ENCODE measurements at regions not wholly inside any gene's neighbourhood (a gene's known extent, or its start where the extent isn't known, plus 50 kb on each side); places are given as distances from the start of the nearest gene placed in this dataset.
"Not testable (repeated sequence)": the region's sequence is repeated elsewhere in the genome, so short reads cannot be mapped to it uniquely, and the experiment has no call there.

GRCh38 chr14:83004456-83005006, 1470.9 kb upstream of the SEL1L start:
- ChIA-PET POLR2A (no interaction called here), CTCF (no interaction called here)

- ChIA-PET CTCF (no interaction called here), POLR2A (no interaction called here)
Measured at GRCh38 chr14:83006121-83006670, 1472.5 kb upstream of the SEL1L start.

- POLR2A ChIA-PET, CTCF ChIA-PET: not testable (repeated sequence)
Measured at GRCh38 chr14:83007052-83007451, 1473.4 kb upstream of the SEL1L start.

- CTCF ChIA-PET = no interaction called here
- POLR2A ChIA-PET = no interaction called here
Measured at GRCh38 chr14:83007641-83008225, 1474.1 kb upstream of the SEL1L start.

GRCh38 chr14:83017296-83017695, 1483.6 kb upstream of the SEL1L start:
- POLR2A ChIA-PET = no interaction called here
- CTCF ChIA-PET = no interaction called here

GRCh38 chr14:83019744-83020414, 1486.2 kb upstream of the SEL1L start:
- ChIA-PET POLR2A (no interaction called here), CTCF (no interaction called here)

- POLR2A ChIA-PET = no interaction called here
- CTCF ChIA-PET = no interaction called here
Measured at GRCh38 chr14:83021323-83021722, 1487.7 kb upstream of the SEL1L start.

- ChIA-PET CTCF (no interaction called here), POLR2A (no interaction called here)
Measured at GRCh38 chr14:83023369-83023768, 1489.7 kb upstream of the SEL1L start.

DNA sequence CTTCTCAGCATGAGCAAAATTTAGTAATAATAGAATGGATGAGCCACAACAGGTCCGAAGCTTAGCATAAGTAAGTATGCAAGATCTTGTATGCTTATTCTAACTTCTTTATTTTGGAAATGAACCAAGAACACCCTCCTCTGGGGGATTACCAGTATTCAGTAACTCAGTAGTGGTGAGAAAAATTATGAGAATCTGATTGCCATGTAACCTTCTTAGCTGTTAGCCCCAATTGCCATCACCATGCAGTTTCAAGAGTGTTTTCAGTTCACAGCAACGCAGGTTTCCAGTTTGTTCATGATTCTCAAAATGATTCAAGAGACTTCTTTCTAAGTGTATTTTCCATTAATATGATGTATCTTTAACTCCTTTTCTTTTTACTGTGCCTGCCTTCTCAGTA, 1507.6 kb upstream of the SEL1L start:
- POLR2A ChIA-PET = no interaction called here
- CTCF ChIA-PET = no interaction called here

DNA sequence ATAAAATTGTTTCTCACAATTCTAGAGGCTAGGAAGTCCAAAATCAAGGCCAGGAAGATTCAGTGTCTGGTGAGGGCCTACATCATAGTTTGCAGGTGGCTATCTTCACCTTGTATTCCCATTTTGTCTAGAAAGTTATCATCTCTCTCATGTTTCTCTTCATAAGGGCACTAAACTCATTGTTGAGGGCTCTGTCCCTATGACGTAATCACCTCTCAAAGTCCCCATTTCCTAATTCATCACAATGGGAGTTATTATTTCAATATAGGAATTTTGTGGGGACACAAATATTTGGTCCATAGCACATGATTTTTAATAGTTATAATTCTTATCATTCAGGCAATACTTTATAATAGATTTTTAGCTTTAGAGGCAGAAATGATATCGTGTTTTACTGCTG, 1509.2 kb upstream of the SEL1L start:
- CTCF ChIA-PET = no interaction called here
- POLR2A ChIA-PET = no interaction called here

DNA sequence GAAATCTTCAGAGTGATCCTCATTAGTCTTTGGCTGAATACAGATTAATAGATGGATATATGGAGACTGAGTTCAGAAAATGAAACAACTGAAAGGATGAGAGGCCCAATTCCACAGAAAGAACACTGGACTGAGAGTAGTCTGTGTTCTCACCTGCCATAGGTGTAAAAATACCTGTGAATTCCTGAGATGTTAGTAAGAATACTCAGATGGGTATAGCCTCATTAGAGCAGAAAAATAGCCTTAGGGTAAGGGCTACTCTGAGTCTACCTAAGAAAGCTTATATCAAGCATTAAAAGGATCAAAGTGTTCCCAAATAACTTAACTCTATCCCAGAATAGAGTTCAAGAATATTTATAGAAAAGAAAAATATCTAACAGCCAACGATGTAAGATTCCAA, 1510.3 kb upstream of the SEL1L start:
- CTCF ChIA-PET = no interaction called here

DNA sequence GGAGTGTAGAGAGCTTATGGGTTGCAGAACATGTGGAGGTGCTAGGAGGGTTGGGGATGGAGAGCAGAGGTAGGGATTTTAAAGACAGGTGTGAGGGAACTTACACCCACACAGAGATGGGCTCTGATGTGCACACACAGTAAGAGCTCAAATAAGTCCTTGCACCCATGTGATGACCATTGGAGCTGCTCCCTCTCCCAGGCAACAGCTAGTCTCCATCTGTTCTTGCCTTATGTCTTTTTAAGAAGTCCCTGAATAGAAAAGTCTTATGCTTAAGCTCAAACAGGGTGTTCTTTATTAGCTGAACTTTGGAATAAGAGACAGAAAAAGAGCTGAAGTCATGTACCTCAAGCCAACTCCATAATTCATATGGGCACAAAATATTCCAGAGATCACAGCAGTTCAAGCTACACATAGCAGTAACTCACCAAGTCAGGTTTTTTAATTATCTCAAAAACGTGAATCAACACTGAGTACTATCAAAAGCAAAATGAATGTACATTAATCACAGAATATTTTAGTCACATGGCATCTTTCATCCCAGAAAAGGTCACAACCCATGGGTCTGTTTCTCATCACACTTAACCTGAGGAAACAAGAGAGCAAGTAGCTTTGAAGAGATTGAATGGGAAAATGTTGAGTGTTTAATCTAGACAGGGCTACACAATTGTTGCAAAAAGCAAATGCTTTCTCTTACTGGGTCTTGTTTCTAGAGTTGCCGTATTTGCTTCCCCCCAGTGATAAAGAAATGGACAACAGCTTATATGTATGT, 1513.6 kb upstream of the SEL1L start:
- CTCF ChIA-PET = no interaction called here
- POLR2A ChIA-PET = no interaction called here

More for the DNA sequence above, 1510.3 kb upstream of the SEL1L start:
- POLR2A ChIA-PET = no interaction called here

DNA sequence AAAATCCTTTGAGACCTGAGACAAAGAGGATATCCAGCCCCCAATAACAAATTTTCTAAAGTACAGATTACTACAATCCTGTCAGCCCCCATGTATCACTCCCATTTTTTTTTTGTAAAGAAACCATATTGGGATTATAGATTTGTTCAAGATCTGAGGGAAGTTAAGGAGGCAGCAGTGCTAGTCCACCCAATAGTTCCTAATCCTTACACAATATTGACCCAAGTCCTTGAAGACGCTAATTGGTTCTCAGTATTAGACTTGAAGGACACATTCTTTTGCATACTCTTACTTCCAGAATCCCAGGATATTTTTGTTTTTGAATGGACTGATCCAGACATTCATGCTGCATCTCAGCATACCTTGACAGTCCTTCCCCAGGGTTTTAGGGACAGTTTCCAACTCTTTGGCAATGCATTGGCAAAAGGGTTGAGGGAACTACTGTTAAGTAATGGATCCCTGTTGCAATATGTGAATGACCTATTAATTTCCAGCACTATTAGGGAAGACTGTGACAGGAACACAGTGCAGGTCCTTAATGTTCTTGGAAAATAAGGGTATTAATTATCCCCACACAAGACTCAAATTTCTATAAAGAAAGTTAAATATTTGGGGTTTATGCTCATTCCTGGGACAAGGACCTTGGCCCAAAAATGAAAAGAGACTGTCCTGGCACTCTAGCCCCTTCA, 1519.5 kb upstream of the SEL1L start:
- CTCF ChIA-PET = no interaction called here
- POLR2A ChIA-PET = no interaction called here

DNA sequence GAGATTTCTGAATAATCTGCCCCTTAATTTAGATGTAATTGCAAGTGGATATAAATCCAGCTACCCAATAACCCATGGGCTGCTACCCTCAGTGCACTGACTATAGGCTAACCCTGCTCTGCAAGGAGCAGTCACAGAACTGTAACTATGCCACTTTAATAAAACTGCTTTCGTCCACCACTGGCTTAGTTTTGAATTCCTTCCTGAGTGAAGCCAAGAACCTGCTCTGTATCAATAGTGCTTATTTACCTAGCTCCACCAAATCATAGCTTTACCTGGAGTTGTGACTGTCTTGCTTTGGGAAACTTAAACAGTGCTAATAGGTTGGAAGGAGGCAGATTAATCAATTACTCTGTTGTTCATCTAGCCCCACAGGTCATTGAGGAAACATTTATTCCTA, 1524.4 kb upstream of the SEL1L start:
- ChIA-PET POLR2A (no interaction called here), CTCF (no interaction called here)

DNA sequence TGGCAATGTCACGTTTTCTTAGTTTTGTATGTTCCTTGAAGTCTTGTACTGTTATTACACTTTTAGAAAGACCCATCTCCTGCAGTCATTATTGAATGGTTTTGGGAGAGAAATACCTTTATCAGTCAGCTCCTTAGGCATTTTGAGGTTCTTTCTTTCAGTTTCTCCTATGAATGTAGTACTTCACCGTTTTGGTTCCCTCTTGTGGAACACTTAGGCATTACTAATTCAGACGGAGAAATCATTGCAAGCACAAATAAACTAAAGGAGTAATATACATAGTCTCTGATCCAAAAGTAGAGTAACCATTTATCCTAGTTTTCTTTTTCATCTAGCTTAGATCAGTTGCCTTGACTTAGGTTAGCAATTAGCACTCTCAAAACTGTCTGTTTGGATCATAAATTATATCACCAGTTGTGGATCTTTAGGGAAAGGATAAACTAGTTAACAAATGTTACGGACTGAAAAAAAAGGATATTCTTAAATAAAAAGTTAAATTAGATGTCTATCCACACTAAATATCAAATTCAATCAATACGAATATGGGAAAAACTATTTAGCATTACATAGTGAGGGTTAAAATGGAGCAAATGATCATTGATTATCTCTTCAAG, 1538.3 kb upstream of the SEL1L start:
- ChIA-PET CTCF (no interaction called here), POLR2A (no interaction called here)

DNA sequence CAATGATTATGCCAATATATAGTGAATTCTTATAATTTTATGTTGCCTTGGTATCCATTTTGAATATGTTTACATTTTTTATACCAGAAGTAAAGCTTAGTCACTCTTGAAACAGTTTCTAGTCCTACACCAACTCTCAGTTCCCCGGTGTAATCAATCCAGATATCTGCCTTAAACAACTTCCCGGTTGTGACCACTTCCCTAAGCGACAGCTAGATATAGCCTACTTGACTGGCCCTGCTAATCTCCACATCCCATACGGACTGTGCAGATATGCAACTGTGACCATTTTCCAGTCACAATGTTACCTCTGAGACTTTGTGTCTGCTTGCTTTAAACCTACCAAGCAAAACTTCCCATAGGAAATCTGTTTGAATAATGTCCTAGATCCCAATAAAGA, 1551.5 kb upstream of the SEL1L start:
- ChIA-PET POLR2A (no interaction called here), CTCF (no interaction called here)

DNA sequence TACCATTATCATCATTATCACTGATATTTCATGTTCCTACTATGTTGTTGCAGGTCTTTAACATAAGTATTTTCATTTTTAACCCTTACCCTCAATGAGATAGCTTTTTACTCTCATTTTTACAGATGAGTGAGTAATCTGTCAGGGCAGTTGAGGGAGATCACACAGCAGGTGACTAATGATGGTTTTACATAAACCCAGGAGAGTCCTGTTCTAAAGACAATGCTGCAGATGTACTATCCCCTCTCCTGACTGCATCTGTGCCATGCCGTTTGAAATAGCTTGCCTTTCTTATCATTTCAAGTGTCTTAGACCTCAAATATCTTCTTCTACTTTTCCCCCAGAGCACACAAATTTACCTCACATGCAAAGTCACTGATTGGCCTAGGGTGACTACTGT, 1552.1 kb upstream of the SEL1L start:
- ChIA-PET CTCF (no interaction called here), POLR2A (no interaction called here)

DNA sequence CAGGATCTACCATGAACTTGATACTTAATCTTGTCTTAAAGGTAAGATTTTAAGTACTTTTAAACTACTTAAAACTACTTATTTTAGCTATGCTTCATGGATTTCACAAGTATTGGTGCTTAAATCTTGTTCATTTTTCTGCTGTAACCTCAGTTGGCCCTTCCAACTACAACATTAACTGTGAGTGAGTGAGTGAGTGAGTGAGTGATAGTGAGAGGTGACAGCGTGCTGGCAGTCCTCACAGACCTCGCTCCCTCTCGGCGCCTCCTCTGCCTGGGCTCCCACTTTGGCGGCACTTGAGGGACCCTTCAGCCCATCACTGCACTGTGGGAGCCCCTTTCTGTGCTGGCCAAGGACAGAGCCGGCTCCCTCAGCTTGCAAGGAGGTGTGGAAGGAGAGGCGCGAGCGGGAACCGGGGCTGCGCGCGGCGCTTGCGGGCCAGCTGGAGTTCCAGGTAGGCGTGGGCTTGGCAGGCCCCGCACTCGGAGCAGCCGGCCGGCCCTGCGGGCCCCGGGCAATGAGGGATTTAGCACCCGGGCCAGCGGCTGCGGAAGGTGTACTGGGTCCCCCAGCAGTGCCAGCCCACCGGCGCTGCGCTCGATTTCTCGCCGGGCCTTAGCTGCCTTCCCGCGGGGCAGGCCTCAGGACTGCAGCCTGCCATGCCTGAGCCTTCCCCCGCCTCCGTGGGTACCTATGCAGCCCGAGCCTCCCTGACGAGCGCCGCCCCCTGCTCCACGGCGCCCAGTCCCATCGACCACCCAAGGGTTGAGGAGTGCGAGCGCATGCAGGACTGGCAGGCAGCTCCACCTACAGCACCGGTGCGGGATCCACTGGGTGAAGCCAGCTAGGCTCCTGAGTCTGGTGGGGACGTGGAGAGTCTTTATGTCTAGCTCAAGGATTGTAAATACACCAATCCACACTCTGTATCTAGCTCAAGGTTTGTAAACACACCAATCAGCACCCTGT, 1558.6 kb upstream of the SEL1L start:
- CTCF ChIA-PET, POLR2A ChIA-PET: not testable (repeated sequence)

DNA sequence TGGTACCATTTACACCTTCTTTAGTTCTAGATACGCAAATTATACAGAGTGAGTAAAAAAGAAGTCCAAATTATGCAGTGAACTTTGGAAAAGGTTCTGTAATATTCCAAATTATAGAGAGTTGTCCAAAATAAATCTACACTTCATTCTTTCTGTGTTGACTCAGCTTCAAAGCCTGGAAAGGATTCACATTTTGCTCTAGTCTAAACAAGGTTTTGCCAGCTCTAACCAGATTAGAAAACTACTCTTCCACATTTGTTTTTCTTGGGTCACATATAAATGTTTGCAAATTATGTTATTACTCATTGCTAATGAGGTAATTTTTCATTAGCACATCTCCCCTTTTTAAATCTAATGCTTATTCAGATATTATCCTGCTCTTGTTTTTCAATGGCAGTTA, 1562.4 kb upstream of the SEL1L start:
- ChIA-PET POLR2A (no interaction called here), CTCF (no interaction called here)
